BJ (cell line): ENCODE measurements at regions not wholly inside any gene's neighbourhood (a gene's known extent, or its start where the extent isn't known, plus 50 kb on each side); places are given as distances from the start of the nearest gene placed in this dataset.

ENCODE experiments used
- CTCF ChIA-PET: fragments of 350-600 bp; formaldehyde crosslinking; extraction: SDS; loops from one replicate; lab custom pipeline; 2021; ENCODE audit warnings: antibody characterized with exemption, inconsistent platforms; lab: Yijun Ruan, JAX
- POLR2A ChIA-PET: fragments of 300-600 bp; sonication (Branson Sonifier 250); formaldehyde crosslinking; extraction: SDS; loops from one replicate; lab custom pipeline; 2021; ENCODE audit warnings: antibody characterized with exemption; lab: Charles Lee
- DNase-seq: peaks from one replicate; pipeline ENCODE4 v3.0.0-alpha.2; 2011; ENCODE audit warnings: low read depth
- H3K27me3 ChIP-seq: 2 replicates; pipeline ENCODE4 v1.6.0; 2011; ENCODE audit warnings: low read length; ENCODE audit not compliant: control insufficient read depth, insufficient read depth
- H3K36me3 ChIP-seq: 2 replicates; pipeline ENCODE4 v1.5.1; 2011; ENCODE audit warnings: low read length; ENCODE audit not compliant: control insufficient read depth, insufficient read depth
- H3K4me3 ChIP-seq: 2 replicates; pipeline ENCODE4 v1.5.1; 2011; ENCODE audit warnings: low read depth, mild to moderate bottlenecking, control low read depth, low read length
- CTCF ChIP-seq: IDR thresholded peaks from 2 replicates; pipeline ENCODE4 v1.5.1; 2011; ENCODE audit warnings: low read depth, mild to moderate bottlenecking, control low read depth, inconsistent platforms, low read length, moderate library complexity; ENCODE audit not compliant: insufficient read depth

- POLR2A ChIA-PET = no interaction called here
- Histone ChIP-seq H3K27me3 (no peaks in the 10 kb centered on the region), H3K36me3 (no peaks in the 10 kb centered on the region), H3K4me3 (no peak overlapping the region)
- CTCF ChIA-PET = no interaction called here
- DNase-seq = peak; percentile 35
- TF ChIP-seq CTCF = no peak
Measured at GRCh38 chr3:117510396-117510795, 800.8 kb downstream of the TUSC7 start.

GRCh38 chr3:117512975-117513374 lies 803.4 kb downstream of the TUSC7 start:
- CTCF ChIA-PET = no interaction called here
- no peaks in the 10 kb centered on the region for H3K36me3 ChIP-seq
- no peaks in the 10 kb centered on the region for H3K27me3 ChIP-seq
- no peak overlapping the region for H3K4me3 ChIP-seq
- POLR2A ChIA-PET = no interaction called here
- no peak for DNase-seq
- TF ChIP-seq CTCF = no peak

GRCh38 chr3:117515309-117515708 lies 805.7 kb downstream of the TUSC7 start:
- Histone ChIP-seq H3K27me3 (no peaks in the 10 kb centered on the region), H3K4me3 (no peak overlapping the region), H3K36me3 (no peaks in the 10 kb centered on the region)
- TF ChIP-seq CTCF = no peak
- DNase-seq = no peak
- CTCF ChIA-PET = interaction anchor here (2.1 kb wide), 1 partner anchor 11 kb away, joined by 10 read pairs; no protein-coding TSS in a partner anchor
- POLR2A ChIA-PET = no interaction called here

GRCh38 chr3:117518364-117518763 lies 808.8 kb downstream of the TUSC7 start:
- ChIA-PET CTCF (no interaction called here), POLR2A (no interaction called here)
- no peaks in the 10 kb centered on the region for H3K36me3 ChIP-seq

GRCh38 chr3:117519776-117520175 lies 810.2 kb downstream of the TUSC7 start:
- Histone ChIP-seq H3K36me3 (no peaks in the 10 kb centered on the region), H3K4me3 (no peak overlapping the region), H3K27me3 (no peaks in the 10 kb centered on the region)
- CTCF ChIA-PET = no interaction called here
- POLR2A ChIA-PET = no interaction called here
- no peak for DNase-seq
- TF ChIP-seq CTCF = no peak

More at GRCh38 chr3:117518364-117518763, 808.8 kb downstream of the TUSC7 start:
- no peak overlapping the region for H3K4me3 ChIP-seq
- TF ChIP-seq CTCF = no peak
- no peaks in the 10 kb centered on the region for H3K27me3 ChIP-seq
- no peak for DNase-seq
